Parathyroid adenoma (tissue), 2 donors: ENCODE measurements at regions not wholly inside any gene's neighbourhood (a gene's known extent, or its start where the extent isn't known, plus 50 kb on each side); places are given as distances from the start of the nearest gene placed in this dataset.
"Not testable (repeated sequence)": the region's sequence is repeated elsewhere in the genome, so short reads cannot be mapped to it uniquely, and the experiment has no call there.

Experiments
- H2AFZ ChIP-seq: fragments of 300-600 bp; sonication (generic); one replicate; pipeline ENCODE4 v1.7.0; 2017; ENCODE audit warnings: antibody characterized with exemption, mild to moderate bottlenecking
- H3K27ac ChIP-seq: fragments of 300-600 bp; sonication (generic); one replicate; pipeline ENCODE4 v1.7.0; 2017
- H3K27me3 ChIP-seq: fragments of 300-600 bp; sonication (generic); one replicate; pipeline ENCODE4 v1.7.0; 2017; ENCODE audit warnings: low read length; ENCODE audit not compliant: control insufficient read depth, insufficient read depth
- H3K36me3 ChIP-seq: fragments of 300-600 bp; sonication (generic); one replicate; pipeline ENCODE4 v1.7.0; 2017; ENCODE audit warnings: low read length; ENCODE audit not compliant: control insufficient read depth, insufficient read depth
- H3K4me1 ChIP-seq: fragments of 300-600 bp; sonication (generic); one replicate; pipeline ENCODE4 v1.7.0; 2017; ENCODE audit warnings: control low read depth
- H3K4me2 ChIP-seq: fragments of 300-600 bp; sonication (generic); one replicate; pipeline ENCODE4 v1.7.0; 2017; ENCODE audit warnings: low read length
- H3K4me3 ChIP-seq: fragments of 300-600 bp; sonication (generic); one replicate; pipeline ENCODE4 v1.7.0; 2017; ENCODE audit warnings: low read depth, low read length
- H3K79me2 ChIP-seq: fragments of 300-600 bp; sonication (generic); one replicate; pipeline ENCODE4 v1.7.0; 2017; ENCODE audit warnings: control low read depth
- H3K9ac ChIP-seq: fragments of 300-600 bp; sonication (generic); one replicate; pipeline ENCODE4 v1.7.0; 2017; ENCODE audit warnings: mild to moderate bottlenecking
- H3K9me3 ChIP-seq: fragments of 300-600 bp; sonication (generic); one replicate; pipeline ENCODE4 v1.7.0; 2017; ENCODE audit warnings: low read length; ENCODE audit not compliant: control insufficient read depth
- TF ChIP-seq, protein P1 (sequence below): fragments of 300-600 bp; sonication (generic); IDR thresholded peaks from one replicate; pipeline ENCODE4 v1.7.0; 2017; ENCODE audit warnings: antibody characterized with exemption, mild to moderate bottlenecking
- donor health status: primary hyperparathyroidism.

DNA sequence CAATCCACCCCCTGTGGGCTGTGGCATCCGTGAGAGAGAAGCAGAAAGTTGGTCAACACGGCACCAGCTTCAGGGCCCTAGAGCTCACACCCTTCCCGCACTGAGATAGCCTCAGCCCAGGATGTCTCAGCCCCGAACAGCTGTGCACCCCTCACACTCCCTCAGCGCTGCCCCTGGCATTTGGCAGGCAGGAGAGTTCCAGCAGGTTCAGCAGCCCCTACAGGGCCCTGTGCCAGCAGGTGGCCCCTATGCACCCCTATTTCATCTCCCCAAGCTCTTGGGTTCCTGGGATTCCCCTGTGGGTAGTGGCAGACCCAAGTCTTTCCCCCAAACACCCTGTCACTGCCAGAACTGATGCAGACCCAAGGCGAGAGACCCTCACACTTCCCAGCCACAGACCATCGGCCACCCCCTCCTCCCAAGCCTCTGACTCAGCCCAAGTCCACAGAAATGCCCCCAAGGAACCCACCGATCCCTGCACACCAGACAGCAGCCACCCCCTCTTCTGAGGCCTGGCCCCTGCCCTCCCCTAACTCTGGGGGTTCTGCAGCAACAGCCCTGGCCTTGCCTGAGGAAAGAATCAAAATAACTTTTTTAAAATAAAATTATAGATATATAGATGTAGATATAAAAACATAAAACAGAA is 183.6 kb downstream of the IGLL1 start:
- Histone ChIP-seq H3K4me1 (no peaks in the 10 kb centered on the region), H2AFZ (no peak overlapping the region), H3K9me3 (no peaks in the 10 kb centered on the region), H3K4me3 (no peak overlapping the region), H3K27ac (no peak overlapping the region), H3K79me2 (no peaks in the 10 kb centered on the region), H3K4me2 (no peak overlapping the region), H3K27me3 (no peaks in the 10 kb centered on the region), H3K9ac (no peak overlapping the region), H3K36me3 (no peaks in the 10 kb centered on the region)
- TF ChIP-seq, protein P1, sequence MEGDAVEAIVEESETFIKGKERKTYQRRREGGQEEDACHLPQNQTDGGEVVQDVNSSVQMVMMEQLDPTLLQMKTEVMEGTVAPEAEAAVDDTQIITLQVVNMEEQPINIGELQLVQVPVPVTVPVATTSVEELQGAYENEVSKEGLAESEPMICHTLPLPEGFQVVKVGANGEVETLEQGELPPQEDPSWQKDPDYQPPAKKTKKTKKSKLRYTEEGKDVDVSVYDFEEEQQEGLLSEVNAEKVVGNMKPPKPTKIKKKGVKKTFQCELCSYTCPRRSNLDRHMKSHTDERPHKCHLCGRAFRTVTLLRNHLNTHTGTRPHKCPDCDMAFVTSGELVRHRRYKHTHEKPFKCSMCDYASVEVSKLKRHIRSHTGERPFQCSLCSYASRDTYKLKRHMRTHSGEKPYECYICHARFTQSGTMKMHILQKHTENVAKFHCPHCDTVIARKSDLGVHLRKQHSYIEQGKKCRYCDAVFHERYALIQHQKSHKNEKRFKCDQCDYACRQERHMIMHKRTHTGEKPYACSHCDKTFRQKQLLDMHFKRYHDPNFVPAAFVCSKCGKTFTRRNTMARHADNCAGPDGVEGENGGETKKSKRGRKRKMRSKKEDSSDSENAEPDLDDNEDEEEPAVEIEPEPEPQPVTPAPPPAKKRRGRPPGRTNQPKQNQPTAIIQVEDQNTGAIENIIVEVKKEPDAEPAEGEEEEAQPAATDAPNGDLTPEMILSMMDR, result no peak

DNA sequence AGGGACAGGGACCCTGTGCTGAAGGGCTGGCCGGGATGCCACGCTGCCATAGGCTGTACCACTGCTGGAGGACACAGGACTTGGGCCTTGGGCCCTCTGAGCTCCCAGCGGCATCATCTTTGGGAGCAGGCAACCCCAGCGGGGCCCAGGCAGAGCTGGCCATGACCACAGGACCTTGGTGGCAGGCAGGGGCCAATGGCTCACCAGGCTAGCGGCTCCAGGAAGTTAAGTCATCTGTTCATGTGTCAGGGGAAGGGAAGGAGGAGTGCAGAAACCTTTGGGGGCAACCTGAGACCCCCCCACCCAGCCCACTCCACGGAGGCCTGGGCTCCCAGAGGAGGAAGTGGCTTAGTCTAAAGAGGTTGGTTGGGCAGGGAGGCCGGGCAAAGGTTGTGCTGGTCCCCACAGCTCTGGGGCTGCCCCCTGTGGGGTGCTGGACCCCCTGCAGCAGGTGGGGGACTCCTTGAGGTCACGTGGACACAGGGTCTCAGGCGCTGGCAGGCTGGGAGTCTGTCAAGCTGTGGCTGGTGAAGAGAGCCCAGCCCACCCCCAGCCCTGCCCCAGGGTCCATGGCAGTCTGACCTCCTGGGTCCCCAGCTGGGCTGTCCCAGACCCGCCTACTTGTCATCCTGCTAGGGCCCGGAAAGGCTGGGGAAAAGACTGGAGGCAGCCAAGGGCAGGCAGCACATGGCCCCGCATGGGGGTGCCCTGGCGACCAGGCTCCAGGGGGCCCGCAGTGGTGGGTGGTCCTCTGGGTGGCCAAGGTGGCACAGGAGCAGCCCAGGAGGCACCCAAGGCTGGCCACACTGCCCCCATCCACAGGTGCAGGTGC is 184.3 kb downstream of the IGLL1 start:
- H3K4me1 ChIP-seq, result no peaks in the 10 kb centered on the region
- no peaks in the 10 kb centered on the region for H3K9me3 ChIP-seq
- no peak overlapping the region for H2AFZ ChIP-seq
- TF ChIP-seq, protein P1, result no peak
- no peaks in the 10 kb centered on the region for H3K79me2 ChIP-seq
- no peak overlapping the region for H3K27ac ChIP-seq
- no peaks in the 10 kb centered on the region for H3K36me3 ChIP-seq
- no peaks in the 10 kb centered on the region for H3K27me3 ChIP-seq
- H3K9ac ChIP-seq, result no peak overlapping the region
- H3K4me3 ChIP-seq, result no peak overlapping the region
- no peak overlapping the region for H3K4me2 ChIP-seq

DNA sequence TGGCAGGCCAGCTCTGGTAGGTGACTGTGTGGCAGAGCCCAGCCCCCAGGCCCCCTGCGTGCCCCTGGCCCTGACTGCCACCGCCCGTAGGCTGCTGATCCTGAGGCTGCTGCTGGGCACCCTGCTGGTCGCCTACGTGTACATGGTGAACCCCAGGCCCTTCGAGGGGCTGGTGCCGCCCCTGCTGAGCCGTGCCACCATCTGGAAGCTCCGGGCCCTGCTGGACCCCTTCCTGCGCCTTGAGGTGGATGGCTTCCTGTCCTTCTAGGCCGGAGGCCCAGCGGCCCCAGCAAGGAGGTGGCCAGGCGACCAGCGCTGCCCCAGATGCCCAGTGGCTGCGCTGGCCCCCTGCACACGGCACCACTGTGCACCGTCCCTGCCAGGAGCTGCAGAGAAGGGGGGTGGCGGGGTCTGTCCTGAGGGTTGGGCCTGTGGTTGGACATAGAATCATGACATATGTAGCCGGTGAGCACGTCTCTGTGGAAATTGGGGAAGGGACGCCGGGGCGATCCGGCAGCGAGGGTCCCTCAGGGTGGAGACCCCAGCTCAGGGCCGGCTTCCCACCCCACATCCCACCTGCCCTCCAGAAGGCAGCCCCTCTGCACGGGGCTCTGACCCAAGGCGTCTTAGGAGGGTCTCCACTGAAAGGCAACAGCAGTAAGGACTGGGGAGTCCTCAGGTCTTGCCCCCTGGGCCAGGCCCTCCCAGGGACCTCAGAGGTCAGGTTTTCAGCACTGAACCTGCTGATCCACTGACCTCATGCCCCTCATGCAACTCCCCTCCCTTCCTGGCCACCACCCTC is 185.4 kb downstream of the IGLL1 start:
- no peaks in the 10 kb centered on the region for H3K79me2 ChIP-seq
- H3K4me1 ChIP-seq, result no peaks in the 10 kb centered on the region
- no peak overlapping the region for H3K4me2 ChIP-seq
- TF ChIP-seq, protein P1, result no peak
- H3K9me3 ChIP-seq, result no peaks in the 10 kb centered on the region
- H3K27me3 ChIP-seq, result no peaks in the 10 kb centered on the region
- H3K27ac ChIP-seq, result no peak overlapping the region
- no peaks in the 10 kb centered on the region for H3K36me3 ChIP-seq
- H3K9ac ChIP-seq, result no peak overlapping the region
- H2AFZ ChIP-seq, result no peak overlapping the region
- H3K4me3 ChIP-seq, result no peak overlapping the region

DNA sequence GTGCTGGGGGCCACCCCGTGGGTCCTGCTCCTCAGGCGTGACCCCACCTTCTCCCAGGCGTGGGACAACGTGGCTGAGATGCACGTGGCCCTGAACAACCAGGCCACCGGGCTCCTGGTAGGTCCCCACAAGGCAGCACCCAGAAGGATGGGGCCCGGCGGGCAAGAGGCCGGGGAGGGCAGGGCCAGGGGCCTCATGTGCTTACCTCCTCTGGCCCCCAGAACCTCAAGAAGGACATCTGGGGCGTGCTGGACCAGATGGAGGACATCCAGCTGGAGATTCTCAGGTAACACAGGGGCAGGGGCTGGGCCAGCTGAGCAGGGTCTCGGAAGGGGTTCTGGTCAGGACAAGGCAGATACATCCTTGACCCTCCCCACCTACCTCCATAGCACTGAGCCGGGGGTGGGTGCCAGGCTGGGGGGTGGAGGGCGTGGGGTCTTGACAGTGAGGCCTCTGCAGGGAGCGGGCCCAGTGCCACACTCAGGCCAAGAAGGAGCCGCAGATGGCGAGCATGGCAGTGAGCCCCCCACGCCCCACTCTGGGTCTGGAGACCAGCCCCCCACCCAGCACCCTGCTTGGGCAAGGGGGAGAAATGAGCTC is 186.3 kb downstream of the IGLL1 start:
- Histone ChIP-seq H3K4me1 (no peaks in the 10 kb centered on the region), H3K9ac (no peak overlapping the region), H3K4me3 (no peak overlapping the region), H3K27me3 (no peaks in the 10 kb centered on the region), H3K27ac (no peak overlapping the region), H3K79me2 (no peaks in the 10 kb centered on the region), H3K9me3 (no peaks in the 10 kb centered on the region), H3K36me3 (no peaks in the 10 kb centered on the region), H3K4me2 (no peak overlapping the region), H2AFZ (no peak overlapping the region)
- TF ChIP-seq, protein P1, result no peak

DNA sequence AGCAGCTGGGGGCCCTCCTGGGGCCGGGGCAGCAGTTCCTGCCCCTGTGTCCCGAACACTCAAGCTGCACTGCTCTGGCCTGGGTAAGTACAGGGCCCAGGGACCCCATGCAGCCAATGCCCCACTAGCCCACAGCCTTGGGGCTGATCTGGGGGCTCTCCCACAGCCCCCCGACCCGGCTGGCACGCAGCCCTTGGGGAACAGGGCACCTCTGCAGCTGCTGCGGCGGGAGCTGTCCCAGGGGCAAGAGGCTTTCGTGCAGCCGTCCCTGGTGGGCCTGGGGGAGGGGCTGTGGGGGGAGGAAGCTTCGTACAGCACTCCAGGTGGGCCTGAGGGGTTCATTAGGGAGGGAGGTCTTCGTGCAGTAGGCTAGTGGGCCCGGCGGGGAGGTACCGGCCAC is 186.9 kb downstream of the IGLL1 start:
- not testable (repeated sequence) for H3K27me3 ChIP-seq, H3K79me2 ChIP-seq, H2AFZ ChIP-seq, H3K27ac ChIP-seq, H3K4me2 ChIP-seq, H3K9ac ChIP-seq, H3K4me3 ChIP-seq, H3K36me3 ChIP-seq, H3K4me1 ChIP-seq, H3K9me3 ChIP-seq
